HG02884 (cell line): ENCODE measurements at regions not wholly inside any gene's neighbourhood (a gene's known extent, or its start where the extent isn't known, plus 50 kb on each side); places are given as distances from the start of the nearest gene placed in this dataset.

Experiments used
- ATAC-seq: cut with Tn5 transposase; IDR thresholded peaks from one replicate; pipeline ENCODE4 v1.9.1; 2021; ENCODE audit warnings: mild to moderate bottlenecking, moderate library complexity; ENCODE audit not compliant: unreplicated experiment

DNA sequence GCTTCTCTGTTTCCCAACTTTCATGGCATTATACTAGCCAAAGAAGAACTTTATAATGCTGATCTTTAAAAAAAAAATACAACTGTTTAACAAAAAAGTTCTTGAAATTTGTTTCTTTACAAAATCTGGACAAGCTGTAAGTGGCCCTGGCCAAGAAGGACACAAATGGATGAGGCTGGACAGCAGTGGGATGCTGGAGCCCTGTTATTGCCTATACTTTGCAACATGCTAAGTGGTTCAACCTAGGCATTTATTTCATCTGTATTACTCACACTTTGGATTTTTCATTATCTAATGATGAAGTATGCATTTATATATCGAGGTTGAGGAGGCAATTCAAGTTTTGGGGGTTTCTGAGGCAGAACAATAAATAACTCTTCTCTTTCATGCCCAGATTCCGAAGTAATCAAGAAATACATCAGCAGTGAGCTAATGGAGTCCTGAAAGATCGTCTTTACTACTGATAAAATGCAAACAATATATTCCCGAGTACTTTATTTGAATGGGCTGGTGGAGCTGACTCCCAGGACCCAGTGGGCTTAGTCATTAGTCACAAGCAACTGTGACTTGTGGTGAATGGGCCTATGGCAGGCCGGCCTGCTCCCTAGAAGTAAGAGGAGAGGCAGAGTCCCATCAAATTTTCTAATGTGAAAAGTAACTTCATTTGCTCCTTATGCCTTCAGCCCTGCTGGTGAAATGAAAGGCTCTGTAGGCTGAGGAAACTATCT lies 177.3 kb upstream of the DPH6 start:
- ATAC-seq, result no peak

DNA sequence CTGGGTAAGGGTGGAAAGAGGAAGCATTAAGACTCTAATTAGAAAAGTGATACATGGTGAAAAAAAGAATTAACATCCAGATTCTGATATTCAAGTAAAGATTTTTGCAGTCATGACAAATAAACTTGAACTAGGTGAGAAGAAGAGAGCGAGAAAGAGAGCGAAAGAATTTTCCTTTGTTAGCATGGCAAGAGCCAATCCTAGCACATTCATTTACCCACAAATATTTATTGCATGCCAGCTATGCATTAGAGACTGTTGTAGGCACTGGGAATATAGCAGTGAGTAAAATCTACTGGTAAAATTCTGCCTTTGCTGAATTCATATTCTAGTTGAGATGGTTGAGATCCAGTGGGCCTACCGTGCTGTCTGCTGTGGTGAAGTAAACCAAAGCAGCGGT lies 177.9 kb upstream of the DPH6 start:
- no peak for ATAC-seq

DNA sequence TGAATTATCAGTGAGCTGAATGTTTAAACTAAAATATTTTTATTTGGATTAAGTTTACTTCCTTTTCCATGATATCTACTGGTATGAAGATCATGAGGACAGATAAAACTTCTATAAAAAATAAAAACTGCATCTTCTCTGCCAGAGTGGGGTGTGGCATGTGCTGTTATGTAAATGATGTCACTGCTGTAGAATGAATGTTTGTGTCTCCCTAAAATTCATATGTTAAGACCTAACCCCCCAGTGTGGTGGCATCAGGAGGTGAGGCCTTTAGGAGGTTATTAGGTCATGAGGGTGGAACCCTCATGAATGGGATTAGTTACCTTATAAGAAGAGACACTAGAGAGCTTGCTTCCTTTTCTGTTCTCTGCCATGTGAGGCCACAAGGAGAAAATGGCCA lies 178.7 kb upstream of the DPH6 start:
- ATAC-seq, result no peak

DNA sequence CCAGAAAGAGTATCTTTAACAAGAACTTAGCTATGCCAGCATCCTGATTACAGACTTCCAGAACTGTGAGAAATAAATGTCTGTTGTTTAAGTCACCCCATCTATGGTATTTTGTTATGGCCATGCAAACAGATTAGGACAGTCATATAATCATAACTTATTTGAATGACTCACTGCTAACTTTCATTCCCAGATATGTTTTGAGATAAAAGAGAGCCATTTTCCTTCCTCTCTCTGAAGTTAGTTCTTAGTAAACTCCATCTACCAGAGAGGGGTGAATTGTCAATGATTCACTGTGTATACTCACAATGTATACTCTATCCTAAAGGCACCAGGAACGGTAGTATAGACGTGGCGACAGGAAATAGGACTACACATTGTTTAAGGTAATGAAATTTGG lies 179.4 kb upstream of the DPH6 start:
- ATAC-seq, result no peak

DNA sequence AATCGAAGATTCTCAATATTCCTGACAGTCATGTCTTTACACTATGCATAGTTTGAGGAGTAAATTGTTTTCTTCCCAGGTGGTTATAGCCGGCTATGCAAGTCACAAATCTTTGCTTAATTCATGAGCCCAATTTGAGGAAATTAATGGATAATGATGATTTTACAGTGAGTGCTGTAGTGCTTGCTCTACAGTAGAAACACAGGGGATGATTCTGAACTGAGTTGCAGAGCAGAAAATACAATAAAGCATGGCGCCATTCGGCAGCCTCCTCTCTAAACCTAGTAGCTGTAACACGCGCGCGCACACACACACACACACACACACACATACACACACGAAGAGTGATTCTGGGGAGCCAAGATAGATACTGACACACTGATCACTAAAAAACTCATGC lies 181.7 kb upstream of the DPH6 start:
- no peak for ATAC-seq

DNA sequence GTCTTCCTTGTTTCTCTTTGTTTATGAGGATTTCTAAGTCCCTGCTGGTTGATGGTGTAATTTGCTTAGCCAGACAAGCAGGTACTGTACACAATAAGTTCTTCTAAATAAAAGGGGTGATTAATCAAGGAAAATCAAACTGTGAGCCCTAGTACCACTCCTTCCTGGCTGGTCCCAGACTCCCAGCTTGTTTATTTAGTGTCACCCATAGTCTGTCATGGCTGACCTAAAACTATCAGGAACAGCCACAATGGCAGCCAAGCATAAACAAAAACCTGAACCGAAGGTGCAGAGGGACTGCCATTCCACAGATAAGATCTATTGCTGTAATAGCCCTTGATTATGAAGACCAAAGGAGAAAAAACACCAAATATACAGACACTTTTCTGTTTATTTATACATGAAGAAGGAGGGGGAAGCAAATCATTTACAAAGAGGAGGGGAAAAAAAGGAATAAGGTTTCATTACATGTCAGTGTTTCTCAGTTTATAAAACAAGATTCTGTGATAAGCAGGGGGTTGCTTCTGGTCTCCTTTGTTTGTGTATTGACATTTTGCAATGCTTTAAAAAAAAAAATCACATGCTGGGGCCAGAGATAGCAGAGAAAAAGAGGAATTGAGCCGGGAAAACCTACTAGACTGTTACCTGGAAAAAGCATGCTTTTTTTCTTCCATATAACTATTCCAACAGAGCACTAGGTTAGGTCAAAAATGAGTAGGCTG lies 182.4 kb upstream of the DPH6 start:
- ATAC-seq, result no peak

DNA sequence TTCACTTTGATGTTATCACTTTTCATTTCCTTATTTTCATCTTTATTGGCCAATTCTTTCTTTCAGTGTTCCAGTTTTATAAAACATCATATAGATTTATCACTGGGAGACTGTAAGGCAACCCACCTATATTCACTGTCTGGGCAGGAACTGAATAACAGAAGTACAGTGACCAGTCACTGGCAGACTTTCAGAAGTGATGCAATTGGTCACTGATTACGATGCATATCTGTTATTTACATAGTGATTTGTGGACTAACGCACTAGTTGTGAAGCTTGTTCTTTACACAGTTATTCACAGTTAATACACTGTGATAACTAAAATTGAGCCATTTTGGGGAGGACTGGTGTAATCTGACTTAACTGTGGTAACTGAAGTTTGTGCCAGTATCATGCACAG lies 190.2 kb upstream of the DPH6 start:
- ATAC-seq, result no peak

DNA sequence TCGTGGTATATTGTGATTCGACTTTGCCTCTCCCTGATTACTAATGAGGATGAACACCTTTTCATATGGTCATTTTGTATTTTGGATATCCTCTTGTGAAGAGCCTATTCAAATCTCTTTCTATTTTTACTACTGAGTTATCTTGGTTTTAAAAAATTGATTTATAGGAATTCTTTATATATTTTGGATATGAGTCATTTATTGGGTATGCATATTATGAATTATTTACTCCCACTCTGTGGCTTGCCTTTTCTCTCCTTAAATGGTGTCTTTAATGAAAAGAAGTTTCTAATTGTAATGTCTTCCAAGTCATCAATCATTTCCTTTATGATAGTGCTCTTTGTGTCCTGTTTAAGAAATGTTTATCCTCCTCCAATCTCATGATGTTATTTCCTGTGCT lies 191.5 kb upstream of the DPH6 start:
- ATAC-seq, result no peak

DNA sequence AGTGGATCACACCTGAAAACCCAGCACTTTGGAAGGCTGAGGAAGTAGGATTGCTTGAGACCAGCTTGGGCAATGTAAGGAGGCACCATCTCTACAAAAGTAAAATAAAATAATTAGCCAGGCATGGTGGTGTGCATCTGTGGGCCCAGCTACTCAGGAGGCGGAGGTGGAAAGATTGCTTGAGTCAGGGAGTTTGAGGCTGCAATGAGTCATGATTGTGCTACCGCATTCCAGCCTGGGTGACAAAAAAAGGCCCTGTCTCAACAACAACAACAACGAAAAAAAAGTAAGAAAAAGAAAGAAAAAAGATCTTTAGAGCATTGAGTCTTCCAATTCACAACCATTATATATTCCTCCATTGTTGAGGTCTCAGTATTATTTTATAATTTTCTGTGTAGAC lies 192.4 kb upstream of the DPH6 start:
- no peak for ATAC-seq

DNA sequence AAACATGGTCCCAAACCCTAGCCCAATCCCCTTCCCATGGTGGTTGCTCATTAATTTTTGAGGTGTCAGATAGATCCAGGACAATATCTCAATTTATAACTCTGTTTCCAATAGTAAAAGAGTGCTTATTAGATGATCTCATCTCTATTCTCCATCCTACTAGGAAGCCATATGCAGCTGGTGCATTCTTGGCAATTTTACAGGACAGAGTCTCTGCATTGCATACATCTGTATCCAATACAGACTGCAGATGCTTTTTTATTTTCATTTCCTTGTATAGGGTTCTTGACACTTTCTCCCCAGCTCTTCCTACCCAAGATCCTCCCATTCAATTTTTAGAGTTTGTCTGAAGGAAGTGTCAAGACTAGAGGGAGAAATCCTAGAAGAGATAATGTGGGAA lies 194.8 kb upstream of the DPH6 start:
- ATAC-seq, result no peak

DNA sequence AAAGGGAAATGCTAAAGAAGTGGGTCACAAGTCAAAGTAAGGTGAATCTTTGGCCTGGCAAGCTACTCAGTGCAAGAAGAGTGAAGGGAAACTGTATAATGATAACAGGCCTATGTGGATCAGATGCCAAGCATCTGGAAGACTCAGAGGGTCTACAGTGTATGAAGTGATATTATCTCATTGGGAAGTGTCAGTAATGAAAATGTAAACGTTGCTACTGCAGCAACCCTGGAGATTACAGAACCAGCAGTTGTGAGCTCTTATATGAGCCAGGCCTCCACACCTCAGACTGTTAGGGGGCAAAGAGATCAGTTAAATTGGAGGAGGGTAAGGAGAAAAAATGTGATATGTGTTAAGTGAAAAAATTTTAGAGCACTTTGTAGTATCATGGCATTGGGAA lies 195.4 kb upstream of the DPH6 start:
- ATAC-seq, result no peak

DNA sequence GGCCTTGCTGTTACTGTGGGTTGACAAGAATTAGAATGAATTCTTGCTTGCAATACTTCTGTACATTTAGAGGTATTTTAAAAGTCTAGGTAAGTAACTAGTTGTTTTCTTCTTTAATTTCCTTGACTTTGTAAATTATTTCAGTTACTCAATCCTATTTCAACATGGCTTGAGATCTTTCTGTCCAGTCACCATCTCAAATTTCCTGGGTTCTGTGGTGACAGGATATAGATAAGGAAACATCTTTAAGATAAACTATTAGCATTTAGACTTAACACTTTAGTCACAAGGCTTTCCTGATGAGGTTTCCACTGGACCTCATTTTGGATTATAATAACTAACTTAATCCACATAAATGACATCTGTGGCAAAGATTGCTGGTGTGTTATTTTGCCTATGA lies 195.9 kb upstream of the DPH6 start:
- no peak for ATAC-seq

DNA sequence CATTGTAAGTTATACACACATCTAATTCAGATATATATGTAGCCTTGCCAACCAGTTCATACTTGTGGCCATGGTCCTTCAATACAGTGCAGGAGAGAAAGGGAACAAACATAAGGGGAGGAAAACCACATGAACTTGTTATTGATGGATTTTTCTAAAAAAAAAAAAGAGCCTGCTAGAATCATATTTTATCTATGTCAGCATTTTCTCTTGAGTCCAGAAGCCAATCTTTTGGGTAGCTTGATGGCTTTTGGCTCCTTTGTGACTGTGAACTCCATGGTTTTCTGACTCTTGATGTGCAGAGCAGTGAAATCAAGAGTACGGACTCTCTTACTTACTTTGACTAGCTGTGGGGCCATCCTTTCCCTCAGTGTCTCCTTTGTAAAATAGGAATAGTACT lies 197.4 kb upstream of the DPH6 start:
- ATAC-seq, result no peak

DNA sequence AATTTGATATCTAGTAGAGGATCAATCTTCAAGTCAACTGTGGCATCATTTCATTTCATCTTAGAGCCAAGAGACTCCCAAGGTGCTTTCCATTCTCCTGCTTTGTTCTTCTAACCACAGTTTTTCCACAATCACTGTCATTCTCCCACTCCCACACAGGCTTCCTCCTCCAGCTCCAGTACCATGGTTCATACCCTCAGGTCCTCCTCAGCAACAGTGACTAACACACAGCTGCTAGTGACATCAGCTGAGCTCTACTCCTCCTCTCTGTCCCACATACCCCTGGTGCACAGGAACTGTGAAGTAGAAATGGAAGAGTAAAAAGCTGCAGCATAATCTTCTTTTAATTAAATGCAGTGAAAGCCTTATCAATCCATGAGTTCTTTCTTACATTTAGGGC lies 200.2 kb upstream of the DPH6 start:
- ATAC-seq, result no peak

DNA sequence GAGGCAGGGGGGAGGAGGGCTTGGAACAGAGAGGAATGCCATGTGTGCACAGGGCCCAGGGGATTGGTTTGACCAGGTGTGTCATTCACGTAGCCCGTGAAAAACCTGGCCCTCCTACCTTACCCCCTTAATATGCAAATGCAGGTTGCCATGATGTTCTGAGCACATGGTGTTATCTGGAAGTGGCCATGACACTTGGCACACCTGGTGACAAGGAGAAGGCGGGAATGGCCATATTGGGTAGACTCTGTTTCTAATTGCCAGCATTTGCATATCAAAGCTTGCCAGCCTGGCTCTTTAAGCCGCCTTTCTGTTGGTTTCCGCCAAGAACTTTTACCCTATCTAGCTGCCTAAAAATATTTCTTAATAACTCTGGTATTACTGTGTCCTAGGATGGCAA lies 202.1 kb upstream of the DPH6 start:
- no peak for ATAC-seq

DNA sequence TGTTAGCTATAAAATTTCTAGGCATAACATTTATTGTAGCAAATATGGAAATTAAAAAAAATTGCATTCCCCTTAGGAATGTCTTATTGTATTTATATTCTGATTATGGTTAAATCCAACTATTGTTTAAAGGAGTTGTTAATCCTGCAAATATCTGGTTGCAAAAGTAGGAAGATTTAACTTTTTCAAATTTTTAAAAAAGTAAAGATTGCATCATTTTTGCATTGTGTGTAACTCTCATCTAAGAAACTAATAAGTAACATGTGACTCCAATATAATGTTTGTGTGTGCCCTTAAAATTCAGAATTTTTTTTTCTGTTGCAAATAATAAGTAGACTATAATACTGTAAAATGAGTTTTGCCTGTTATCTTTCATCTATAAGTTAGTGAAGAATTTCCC lies 204.1 kb upstream of the DPH6 start:
- ATAC-seq, result no peak

DNA sequence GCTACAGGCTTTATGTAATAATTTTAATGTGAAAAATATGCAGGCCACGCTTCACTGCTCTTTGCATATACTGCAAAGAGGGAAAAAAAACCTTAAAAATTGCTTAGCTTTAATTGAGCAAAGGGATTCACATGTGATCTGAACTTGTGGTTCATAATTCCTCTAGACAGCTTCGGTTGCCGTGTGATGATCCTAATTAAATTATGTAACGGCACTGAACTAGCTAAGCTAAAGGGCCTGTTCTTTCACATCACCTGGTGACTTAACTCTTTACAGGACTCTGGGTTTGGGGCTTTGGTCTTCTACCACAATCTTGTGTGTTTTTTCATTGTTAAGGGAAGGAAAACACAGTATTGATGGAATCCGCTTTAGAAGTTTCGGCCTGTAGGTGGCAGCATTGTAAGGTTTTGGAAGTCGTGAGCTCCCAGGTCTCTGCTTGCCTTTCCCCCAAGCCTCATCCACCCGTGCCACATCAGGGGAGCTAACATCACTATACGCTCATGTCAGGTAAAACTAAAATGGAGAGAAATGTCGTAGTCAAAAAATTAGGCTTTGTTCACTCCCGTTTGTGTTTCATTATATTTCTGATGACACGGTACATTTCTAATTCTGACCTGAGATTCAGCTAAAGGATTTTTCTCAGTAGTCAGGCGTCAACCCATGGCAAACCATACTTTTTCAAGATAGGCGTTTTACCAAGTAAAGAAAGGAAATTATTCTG lies 205.6 kb upstream of the DPH6 start:
- ATAC-seq, result no peak

DNA sequence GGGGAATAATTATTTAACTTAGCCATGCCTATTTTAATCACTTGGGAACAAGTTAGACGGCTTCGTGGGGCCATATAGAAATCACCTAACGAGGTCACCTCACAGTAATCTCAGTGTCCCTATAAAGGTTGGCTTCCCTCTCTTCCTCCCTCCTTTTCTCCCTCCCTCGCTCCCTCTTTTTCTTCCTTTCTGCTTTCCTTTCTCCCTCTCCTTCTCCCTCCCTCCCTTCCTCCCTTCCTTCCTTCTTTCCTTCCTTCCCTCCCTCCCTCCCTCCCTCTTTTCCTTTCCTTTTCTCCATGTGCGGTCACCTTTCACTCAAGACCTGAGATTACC lies 206.1 kb upstream of the DPH6 start:
- ATAC-seq, result no peak

DNA sequence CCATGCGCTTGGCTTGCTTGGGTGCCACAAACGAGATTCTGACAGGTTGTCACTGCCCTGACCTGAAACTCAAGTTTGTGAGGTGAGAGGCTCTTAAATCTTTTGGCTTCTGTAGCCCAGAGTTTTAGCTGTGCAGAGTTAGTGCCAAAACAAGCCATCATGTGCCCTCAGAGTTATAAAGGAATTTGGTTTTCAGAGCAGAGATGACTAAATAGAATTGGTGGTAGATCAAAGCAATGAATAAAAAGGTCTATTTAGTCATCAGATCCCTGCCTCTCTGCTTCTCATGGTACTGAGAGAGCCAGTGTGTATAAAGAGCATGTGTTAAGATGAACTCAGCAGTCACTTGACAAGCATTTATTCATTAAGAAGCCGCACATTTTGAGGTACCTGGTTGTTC lies 207.5 kb upstream of the DPH6 start:
- ATAC-seq, result no peak

DNA sequence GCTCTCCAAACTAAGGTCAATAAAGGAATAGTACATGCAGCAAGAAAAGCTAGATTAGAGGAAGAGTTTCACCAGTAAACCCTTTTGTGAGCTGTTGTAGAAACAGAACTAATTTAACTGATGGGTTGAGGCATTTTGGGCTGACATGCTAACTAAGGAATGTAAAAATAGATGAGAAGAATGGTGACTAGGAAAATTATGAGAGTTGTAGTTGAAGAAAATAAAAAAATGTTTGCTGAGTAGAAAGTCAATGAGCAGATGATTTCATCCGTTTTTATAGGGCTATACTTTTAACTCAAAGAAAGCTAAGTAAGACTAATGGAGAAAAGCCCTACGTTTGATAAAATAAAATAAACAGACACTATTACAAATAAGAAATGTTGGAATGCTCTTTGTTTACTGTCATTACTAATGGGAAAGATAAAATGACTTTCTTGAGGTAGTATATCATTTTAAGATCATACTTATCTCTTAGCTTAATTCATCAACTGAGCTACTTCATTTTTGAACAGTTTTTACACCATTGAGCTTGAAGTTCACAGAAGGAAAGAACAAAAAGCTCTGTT lies 209.4 kb upstream of the DPH6 start:
- no peak for ATAC-seq

DNA sequence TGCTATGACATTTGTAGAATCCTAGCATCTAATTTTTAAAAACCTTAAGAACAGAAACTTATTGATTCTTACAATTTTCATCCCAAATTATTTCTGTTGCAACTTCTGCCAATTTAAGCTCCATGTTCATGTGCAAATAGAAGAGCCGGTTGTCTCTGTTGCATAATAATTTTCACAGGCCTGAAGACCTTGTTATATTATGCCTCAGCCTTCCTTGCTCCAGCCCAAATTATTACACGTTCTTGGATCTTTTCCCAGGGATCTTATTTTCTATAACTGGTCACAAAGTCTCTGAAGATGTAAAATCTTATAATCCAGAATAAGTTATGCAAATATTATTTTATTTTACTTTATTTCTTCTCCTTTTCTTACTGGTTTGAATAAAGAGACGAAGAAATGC lies 210.7 kb upstream of the DPH6 start:
- ATAC-seq, result no peak

DNA sequence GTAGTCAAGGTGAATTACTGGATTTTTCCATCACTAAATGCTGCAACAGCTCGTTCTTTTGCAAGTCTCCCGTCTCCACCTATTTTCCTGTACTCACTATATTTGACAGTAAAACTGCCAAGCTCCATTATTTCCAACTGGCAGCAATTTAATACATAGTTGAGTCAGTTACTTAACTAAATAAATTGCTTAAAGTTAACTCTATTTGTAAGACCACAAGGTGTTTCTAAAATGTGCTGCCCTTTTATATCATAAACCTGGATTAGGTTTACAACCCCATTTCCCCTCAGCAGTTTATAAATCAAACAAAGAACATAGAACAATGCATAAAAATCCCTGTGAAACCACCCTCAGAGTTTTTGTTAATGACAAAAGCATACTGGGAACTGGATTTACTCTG lies 211.4 kb upstream of the DPH6 start:
- ATAC-seq, result no peak
